Loucy (cell line): ENCODE measurements at regions not wholly inside any gene's neighbourhood (a gene's known extent, or its start where the extent isn't known, plus 50 kb on each side); places are given as distances from the start of the nearest gene placed in this dataset.
"Not testable (repeated sequence)": the region's sequence is repeated elsewhere in the genome, so short reads cannot be mapped to it uniquely, and the experiment has no call there.

Source experiments
- H2AFZ ChIP-seq: fragments of 200-600 bp; sonication (generic); 2 replicates; pipeline ENCODE4 v1.6.0; 2016; ENCODE audit warnings: antibody characterized with exemption, mild to moderate bottlenecking, low read length, moderate library complexity
- H3F3A ChIP-seq: fragments of 200-600 bp; 2 replicates; pipeline ENCODE4 v1.6.0; 2016; ENCODE audit warnings: antibody characterized with exemption, low read depth, mild to moderate bottlenecking
- H3K27me3 ChIP-seq: fragments of 200-600 bp; sonication (generic); 2 replicates; pipeline ENCODE4 v1.6.1; 2014; ENCODE audit warnings: low read length, mild to moderate bottlenecking; ENCODE audit not compliant: insufficient read depth, poor library complexity, severe bottlenecking
- H3K36me3 ChIP-seq: fragments of 200-600 bp; sonication (generic); 2 replicates; pipeline ENCODE4 v1.6.1; 2016; ENCODE audit warnings: low read length; ENCODE audit not compliant: insufficient read depth
- H3K4me1 ChIP-seq: fragments of 200-600 bp; sonication (generic); 2 replicates; pipeline ENCODE4 v1.5.1; 2014; ENCODE audit warnings: low read length, mild to moderate bottlenecking; ENCODE audit not compliant: insufficient read depth, poor library complexity, severe bottlenecking
- H3K4me2 ChIP-seq: fragments of 200-600 bp; sonication (generic); 2 replicates; pipeline ENCODE4 v1.6.0; 2014; ENCODE audit warnings: antibody characterized with exemption, low read length, low read depth, mild to moderate bottlenecking; ENCODE audit not compliant: poor library complexity, severe bottlenecking
- H3K4me3 ChIP-seq: fragments of 200-600 bp; sonication (generic); 2 replicates; pipeline ENCODE4 v1.5.1; 2014; ENCODE audit warnings: low read length, mild to moderate bottlenecking, mixed read lengths; ENCODE audit not compliant: poor library complexity, severe bottlenecking
- H3K79me2 ChIP-seq: fragments of 200-600 bp; sonication (generic); 2 replicates; pipeline ENCODE4 v1.6.1; 2014; ENCODE audit warnings: low read length; ENCODE audit not compliant: insufficient read depth
- H3K9ac ChIP-seq: fragments of 200-600 bp; sonication (generic); 2 replicates; pipeline ENCODE4 v1.6.0; 2014; ENCODE audit warnings: mild to moderate bottlenecking, low read depth, low read length, moderate library complexity; ENCODE audit not compliant: poor library complexity, severe bottlenecking
- H3K9me2 ChIP-seq: fragments of 200-600 bp; sonication (generic); replicated peaks from 2 replicates; pipeline ENCODE4 v1.6.1; 2016; ENCODE audit warnings: low read depth, low read length, mixed read lengths
- H3K9me3 ChIP-seq: fragments of 200-600 bp; sonication (generic); 2 replicates; pipeline ENCODE4 v1.6.1; 2014; ENCODE audit warnings: mild to moderate bottlenecking, antibody characterized with exemption, low read length, low read depth; ENCODE audit not compliant: insufficient read depth
- H4K20me1 ChIP-seq: fragments of 200-600 bp; sonication (generic); 2 replicates; pipeline ENCODE4 v1.6.0; 2014; ENCODE audit warnings: antibody characterized with exemption, low read length, mild to moderate bottlenecking; ENCODE audit not compliant: insufficient read depth, poor library complexity, severe bottlenecking
- EZH2phosphoT487 ChIP-seq: fragments of 200-600 bp; IDR thresholded peaks from 2 replicates; pipeline ENCODE4 v1.6.1; 2018; ENCODE audit warnings: antibody characterized with exemption, mild to moderate bottlenecking, moderate library complexity, borderline replicate concordance
- TF ChIP-seq, protein P1 (sequence below): fragments of 200-600 bp; sonication (generic); conservative IDR thresholded peaks from 2 replicates; pipeline ENCODE4 v1.5.1; 2014; ENCODE audit warnings: mild to moderate bottlenecking, antibody characterized with exemption, low read length

DNA sequence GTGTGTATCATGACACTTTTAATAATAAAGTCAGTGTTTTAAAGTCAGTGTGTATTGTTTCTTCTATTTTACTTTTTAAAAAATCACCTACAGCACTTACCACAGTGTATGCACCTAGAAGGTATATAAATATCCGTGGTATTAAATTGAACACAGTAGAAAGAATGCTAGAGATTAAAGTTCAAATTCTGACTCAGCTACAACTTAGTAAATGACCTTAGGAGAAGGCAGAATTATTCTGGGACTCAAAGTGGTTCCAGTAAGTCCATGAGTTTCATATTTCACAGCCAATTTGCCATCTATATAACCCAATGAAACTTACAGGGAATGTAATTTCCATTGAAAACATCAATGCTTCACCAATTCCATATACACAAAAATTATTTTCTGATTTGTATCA is 52.7 kb upstream of the MAP4 start:
- Histone ChIP-seq H4K20me1 (peaks cover 4% of the 10 kb centered on the region), H3K4me2 (no peak overlapping the region)

GRCh38 chr3:48068320-48068719 is 52.1 kb upstream of the MAP4 start:
- H3K79me2 ChIP-seq = peaks cover 54% of the 10 kb centered on the region
- not testable (repeated sequence) for H3K27me3 ChIP-seq

More for the DNA sequence above, 52.7 kb upstream of the MAP4 start:
- Histone ChIP-seq H3K27me3 (no peaks in the 10 kb centered on the region), H3K4me1 (no peaks in the 10 kb centered on the region), H3K9me2 (no peaks in the 10 kb centered on the region), H3K9ac (no peak overlapping the region), H2AFZ (no peak overlapping the region), H3F3A (no peaks in the 10 kb centered on the region), H3K4me3 (no peak overlapping the region), H3K36me3 (no peaks in the 10 kb centered on the region), H3K9me3 (no peaks in the 10 kb centered on the region), H3K79me2 (peaks cover 58% of the 10 kb centered on the region)
- TF ChIP-seq EZH2phosphoT487 = no peak
- TF ChIP-seq, protein P1, sequence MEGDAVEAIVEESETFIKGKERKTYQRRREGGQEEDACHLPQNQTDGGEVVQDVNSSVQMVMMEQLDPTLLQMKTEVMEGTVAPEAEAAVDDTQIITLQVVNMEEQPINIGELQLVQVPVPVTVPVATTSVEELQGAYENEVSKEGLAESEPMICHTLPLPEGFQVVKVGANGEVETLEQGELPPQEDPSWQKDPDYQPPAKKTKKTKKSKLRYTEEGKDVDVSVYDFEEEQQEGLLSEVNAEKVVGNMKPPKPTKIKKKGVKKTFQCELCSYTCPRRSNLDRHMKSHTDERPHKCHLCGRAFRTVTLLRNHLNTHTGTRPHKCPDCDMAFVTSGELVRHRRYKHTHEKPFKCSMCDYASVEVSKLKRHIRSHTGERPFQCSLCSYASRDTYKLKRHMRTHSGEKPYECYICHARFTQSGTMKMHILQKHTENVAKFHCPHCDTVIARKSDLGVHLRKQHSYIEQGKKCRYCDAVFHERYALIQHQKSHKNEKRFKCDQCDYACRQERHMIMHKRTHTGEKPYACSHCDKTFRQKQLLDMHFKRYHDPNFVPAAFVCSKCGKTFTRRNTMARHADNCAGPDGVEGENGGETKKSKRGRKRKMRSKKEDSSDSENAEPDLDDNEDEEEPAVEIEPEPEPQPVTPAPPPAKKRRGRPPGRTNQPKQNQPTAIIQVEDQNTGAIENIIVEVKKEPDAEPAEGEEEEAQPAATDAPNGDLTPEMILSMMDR = no peak

GRCh38 chr3:48067271-48067670 is 51.1 kb upstream of the MAP4 start:
- H3K9ac ChIP-seq = no peak overlapping the region
- H3K9me2 ChIP-seq = no peaks in the 10 kb centered on the region
- no peaks in the 10 kb centered on the region for H3K4me1 ChIP-seq
- no peaks in the 10 kb centered on the region for H3K27me3 ChIP-seq
- peaks cover 47% of the 10 kb centered on the region for H3K79me2 ChIP-seq
- peaks cover 5% of the 10 kb centered on the region for H4K20me1 ChIP-seq
- H2AFZ ChIP-seq = no peak overlapping the region
- H3K36me3 ChIP-seq = no peaks in the 10 kb centered on the region
- H3K4me2 ChIP-seq = no peak overlapping the region
- no peaks in the 10 kb centered on the region for H3K9me3 ChIP-seq
- no peak overlapping the region for H3K4me3 ChIP-seq
- no peak for TF ChIP-seq EZH2phosphoT487
- TF ChIP-seq, protein P1 = no peak
- H3F3A ChIP-seq = no peaks in the 10 kb centered on the region

More at GRCh38 chr3:48068320-48068719, 52.1 kb upstream of the MAP4 start:
- not testable (repeated sequence) for H4K20me1 ChIP-seq, H3K9me2 ChIP-seq, H3K36me3 ChIP-seq, H3K9ac ChIP-seq, H3K4me3 ChIP-seq, H3K4me1 ChIP-seq, H3K4me2 ChIP-seq, H3F3A ChIP-seq, H3K9me3 ChIP-seq, H2AFZ ChIP-seq
